Trophoblast cell (in vitro differentiated cells and primary cell): ENCODE measurements at regions not wholly inside any gene's neighbourhood (a gene's known extent, or its start where the extent isn't known, plus 50 kb on each side); places are given as distances from the start of the nearest gene placed in this dataset.

Source experiments
- DNase-seq, 2 donors: peaks; one replicate each; pipeline ENCODE4 v3.0.0-alpha.2; 2016
- H2AFZ ChIP-seq: 2 replicates; pipeline ENCODE4 v1.6.1; 2013; ENCODE audit warnings: low read length, moderate library complexity, mild to moderate bottlenecking; ENCODE audit not compliant: insufficient read depth, poor library complexity
- H2AK5ac ChIP-seq: 2 replicates; pipeline ENCODE4 v1.6.1; 2013; ENCODE audit warnings: mild to moderate bottlenecking, low read length
- H2BK120ac ChIP-seq: 2 replicates; pipeline ENCODE4 v1.6.1; 2013; ENCODE audit warnings: low read length, mild to moderate bottlenecking, moderate library complexity; ENCODE audit not compliant: insufficient read depth, poor library complexity
- H2BK12ac ChIP-seq: 2 replicates; pipeline ENCODE4 v1.6.1; 2013; ENCODE audit warnings: mild to moderate bottlenecking, low read length, moderate library complexity
- H2BK5ac ChIP-seq: 2 replicates; pipeline ENCODE4 v1.6.1; 2013; ENCODE audit warnings: low read length, low read depth, moderate library complexity, mild to moderate bottlenecking; ENCODE audit not compliant: poor library complexity
- H3K14ac ChIP-seq: 2 replicates; pipeline ENCODE4 v1.6.1; 2013; ENCODE audit warnings: mild to moderate bottlenecking, low read length
- H3K18ac ChIP-seq: 2 replicates; pipeline ENCODE4 v1.6.1; 2013; ENCODE audit warnings: mild to moderate bottlenecking, low read length
- H3K23ac ChIP-seq: 2 replicates; pipeline ENCODE4 v1.6.1; 2013; ENCODE audit warnings: low read length
- H3K27ac ChIP-seq: 2 replicates; pipeline ENCODE4 v1.5.1; 2013; ENCODE audit warnings: low read depth, mild to moderate bottlenecking, inconsistent platforms, low read length, moderate library complexity
- H3K27me3 ChIP-seq: 2 replicates; pipeline ENCODE4 v1.6.1; 2013; ENCODE audit warnings: inconsistent platforms, mild to moderate bottlenecking, low read length, moderate library complexity; ENCODE audit not compliant: insufficient read depth
- H3K36me3 ChIP-seq, 2 experiments: 1 replicate in 1 of 2; 2 replicates in 1 of 2; pipeline ENCODE4 v1.6.1; 2013; ENCODE audit warnings: low read length in 2 of 2, mild to moderate bottlenecking in 2 of 2, moderate library complexity in 1 of 2; ENCODE audit not compliant: insufficient read depth in 2 of 2, control insufficient read depth in 1 of 2
- H3K4ac ChIP-seq: 2 replicates; pipeline ENCODE4 v1.6.1; 2013; ENCODE audit warnings: low read depth, mild to moderate bottlenecking, low read length, moderate library complexity
- H3K4me1 ChIP-seq, 2 experiments: 1 replicate in 1 of 2; 2 replicates in 1 of 2; pipeline ENCODE4 v1.6.1; 2013; ENCODE audit warnings: low read length in 2 of 2, mild to moderate bottlenecking in 2 of 2, moderate library complexity in 1 of 2; ENCODE audit not compliant: insufficient read depth in 2 of 2, control insufficient read depth in 1 of 2
- H3K4me2 ChIP-seq: 2 replicates; pipeline ENCODE4 v1.6.1; 2013; ENCODE audit warnings: inconsistent platforms, mild to moderate bottlenecking, low read length, moderate library complexity
- H3K4me3 ChIP-seq: 2 replicates; pipeline ENCODE4 v1.5.1; 2013; ENCODE audit warnings: mild to moderate bottlenecking, low read depth, low read length, inconsistent platforms
- H3K79me1 ChIP-seq: one replicate; pipeline ENCODE4 v1.6.1; 2013; ENCODE audit warnings: low read length
- H3K79me2 ChIP-seq: 2 replicates; pipeline ENCODE4 v1.6.1; 2013; ENCODE audit warnings: low read length, mild to moderate bottlenecking; ENCODE audit not compliant: control insufficient read depth, insufficient read depth, poor library complexity
- H3K9ac ChIP-seq: 2 replicates; pipeline ENCODE4 v1.6.1; 2013; ENCODE audit warnings: mild to moderate bottlenecking, low read length
- H3K9me3 ChIP-seq: 2 replicates; pipeline ENCODE4 v1.6.1; 2013; ENCODE audit warnings: low read depth, mild to moderate bottlenecking, control low read depth, inconsistent platforms, low read length; ENCODE audit not compliant: insufficient read depth
- H4K12ac ChIP-seq: 2 replicates; pipeline ENCODE4 v1.6.1; 2013; ENCODE audit warnings: low read depth, mild to moderate bottlenecking, low read length, moderate library complexity
- H4K8ac ChIP-seq: 2 replicates; pipeline ENCODE4 v1.6.1; 2013; ENCODE audit warnings: low read depth, mild to moderate bottlenecking, low read length, moderate library complexity
- H4K91ac ChIP-seq: one replicate; pipeline ENCODE4 v1.6.1; 2013; ENCODE audit warnings: low read depth, mild to moderate bottlenecking, low read length, moderate library complexity
- WGBS: extraction: QIAGEN DNeasy Blood & Tissue Kit; methylation state at CpG from one replicate; pipeline ENCODE4 v1.1.7; 2013; ENCODE audit warnings: missing lambda C conversion rate; ENCODE audit not compliant: insufficient read length, insufficient coverage; ENCODE audit errors: extremely low coverage; 5-methylcytosine and 5-hydroxymethylcytosine counted together

- Histone ChIP-seq H2AFZ (no peak overlapping the region), H4K12ac (no peak overlapping the region), H3K9me3 (no peaks in the 10 kb centered on the region), H3K14ac (no peak overlapping the region), H3K9ac (no peak overlapping the region), H3K4me3 (no peak overlapping the region), H3K23ac (no peak overlapping the region), H2AK5ac (no peak overlapping the region), H2BK12ac (no peak overlapping the region), H3K79me2 (no peaks in the 10 kb centered on the region), H4K91ac (no peak overlapping the region), H3K18ac (no peak overlapping the region), H3K79me1 (peaks cover 1% of the 10 kb centered on the region), H4K8ac (no peak overlapping the region), H3K4ac (no peak overlapping the region), H3K4me2 (no peak overlapping the region), H3K36me3 (no peaks in the 10 kb centered on the region), H2BK5ac (no peak overlapping the region), H3K27ac (peak overlapping the region; percentile 44), H3K27me3 (no peaks in the 10 kb centered on the region), H2BK120ac (no peak overlapping the region), H3K4me1 (no peaks in the 10 kb centered on the region)
- no peak for DNase-seq
- WGBS: no CpG with 5 or more reads among the region's 3 CpGs
Observed at GRCh38 chr5:136619556-136619955, 254.2 kb upstream of the TRPC7 start.

- no peak overlapping the region for H3K9ac ChIP-seq
- no peaks in the 10 kb centered on the region for H3K9me3 ChIP-seq
- no peak overlapping the region for H3K4me3 ChIP-seq
- H3K79me1 ChIP-seq: peaks cover 1% of the 10 kb centered on the region
- WGBS: no CpG with 5 or more reads among the region's 6 CpGs
- H3K14ac ChIP-seq: no peak overlapping the region
- H3K18ac ChIP-seq: no peak overlapping the region
- H4K8ac ChIP-seq: no peak overlapping the region
- no peak overlapping the region for H3K27ac ChIP-seq
- no peak overlapping the region for H2BK5ac ChIP-seq
- H2AK5ac ChIP-seq: no peak overlapping the region
- no peak overlapping the region for H2AFZ ChIP-seq
- H4K12ac ChIP-seq: no peak overlapping the region
- H3K4ac ChIP-seq: no peak overlapping the region
- H3K4me2 ChIP-seq: no peak overlapping the region
- no peaks in the 10 kb centered on the region for H3K27me3 ChIP-seq
- no peaks in the 10 kb centered on the region for H3K36me3 ChIP-seq
- H3K79me2 ChIP-seq: no peaks in the 10 kb centered on the region
- no peak for DNase-seq
- no peak overlapping the region for H2BK12ac ChIP-seq
- H3K4me1 ChIP-seq: no peaks in the 10 kb centered on the region
- H4K91ac ChIP-seq: no peak overlapping the region
- H2BK120ac ChIP-seq: no peak overlapping the region
- no peak overlapping the region for H3K23ac ChIP-seq
Observed at GRCh38 chr5:136615251-136616119, 250.1 kb upstream of the TRPC7 start.

- Histone ChIP-seq H2BK5ac (no peak overlapping the region), H4K91ac (no peak overlapping the region), H2BK12ac (no peak overlapping the region), H3K18ac (no peak overlapping the region), H3K4me2 (no peak overlapping the region), H3K4me1 (no peaks in the 10 kb centered on the region), H2AFZ (no peak overlapping the region), H3K9ac (no peak overlapping the region), H2AK5ac (no peak overlapping the region), H3K79me2 (no peaks in the 10 kb centered on the region), H3K14ac (no peak overlapping the region), H4K12ac (no peak overlapping the region), H4K8ac (no peak overlapping the region), H3K27me3 (no peaks in the 10 kb centered on the region), H3K23ac (no peak overlapping the region), H3K36me3 (no peaks in the 10 kb centered on the region), H2BK120ac (no peak overlapping the region), H3K4ac (no peak overlapping the region), H3K79me1 (no peaks in the 10 kb centered on the region), H3K4me3 (no peak overlapping the region), H3K27ac (no peak overlapping the region), H3K9me3 (no peaks in the 10 kb centered on the region)
- DNase-seq: no peak
Observed at GRCh38 chr5:136613230-136613629, 247.9 kb upstream of the TRPC7 start.

GRCh38 chr5:136605638-136606037 lies 240.3 kb upstream of the TRPC7 start:
- no peak overlapping the region for H3K4me3 ChIP-seq
- no peak overlapping the region for H4K12ac ChIP-seq
- no peaks in the 10 kb centered on the region for H3K27me3 ChIP-seq
- H3K79me2 ChIP-seq: no peaks in the 10 kb centered on the region
- no peak overlapping the region for H2AFZ ChIP-seq
- no peak overlapping the region for H3K27ac ChIP-seq
- no peak overlapping the region for H2BK5ac ChIP-seq
- no peak for DNase-seq
- no peak overlapping the region for H2BK12ac ChIP-seq
- H3K9me3 ChIP-seq: peaks cover 7% of the 10 kb centered on the region
- no peak overlapping the region for H2BK120ac ChIP-seq
- H3K23ac ChIP-seq: no peak overlapping the region
- H4K91ac ChIP-seq: no peak overlapping the region
- no peak overlapping the region for H3K18ac ChIP-seq
- H3K4me1 ChIP-seq: no peaks in the 10 kb centered on the region
- H3K14ac ChIP-seq: no peak overlapping the region
- no peak overlapping the region for H3K9ac ChIP-seq
- no peak overlapping the region for H3K4ac ChIP-seq
- no peak overlapping the region for H4K8ac ChIP-seq
- no CpG with 5 or more reads among the region's 1 CpG for WGBS
- H3K36me3 ChIP-seq: no peaks in the 10 kb centered on the region
- H3K79me1 ChIP-seq: no peaks in the 10 kb centered on the region
- no peak overlapping the region for H3K4me2 ChIP-seq
- H2AK5ac ChIP-seq: no peak overlapping the region
